ENCODE measurements at regions not wholly inside any gene's neighbourhood (a gene's known extent, or its start where the extent isn't known, plus 50 kb on each side); places are given as distances from the start of the nearest gene placed in this dataset.

GRCh38 chr12:39240587-39240986, 202.3 kb downstream of the KIF21A start:
- WGBS (ENCODE audit: insufficient coverage): no CpG with 5 or more reads among the region's 1 CpG
- H3K79me2 ChIP-seq (ENCODE audit: control insufficient read depth, insufficient read depth, low read length): no peaks in the 10 kb centered on the region
- ATAC-seq (ENCODE audit: low read depth) (no peak), DNase-seq (no peak)
- CTCF ChIA-PET: no interaction called here
- Mint-ChIP-seq H3K9me3 (ENCODE audit: insufficient read depth) (no peaks in the 10 kb centered on the region), H3K27ac (no peak overlapping the region), H3K27me3 (no peaks in the 10 kb centered on the region), H3K4me3 (no peak overlapping the region), H3K4me1 (no peaks in the 10 kb centered on the region)
- H3K36me3 ChIP-seq (replicated peaks in 1 of 2; ENCODE audit: control extremely low read depth in 1 of 2, control insufficient read depth in 1 of 2, extremely low read depth in 1 of 2, insufficient read depth in 2 of 2, low read length in 1 of 2): no peaks in the 10 kb centered on the region
- no peak overlapping the region for H3K27ac ChIP-seq (ENCODE audit: low read length in 2 of 2)
- intact Hi-C loops (cut with micrococcal nuclease): no loop called here
- H3K9me3 ChIP-seq (ENCODE audit: control extremely low read depth in 1 of 3, control insufficient read depth in 2 of 3, insufficient read depth in 1 of 3, low read length in 2 of 3): peaks cover 0 to 1% (median 0%) of the 10 kb centered on the region in 3 donors
- H3K4me1 ChIP-seq (ENCODE audit: control insufficient read depth in 2 of 2, insufficient read depth in 2 of 2, low read length in 2 of 2): no peaks in the 10 kb centered on the region
- POLR2A ChIA-PET: no interaction called here
- no peak overlapping the region for H3K4me2 ChIP-seq (replicated peaks; ENCODE audit: low read depth, low read length, poor library complexity, severe bottlenecking)
- H4K20me1 ChIP-seq (ENCODE audit: control insufficient read depth, insufficient read depth, low read length, poor library complexity, severe bottlenecking): no peaks in the 10 kb centered on the region
- H3K4me3 ChIP-seq (ENCODE audit: control extremely low read depth in 1 of 5, extremely low read depth in 1 of 5, insufficient read depth in 1 of 5, low read depth in 2 of 5, low read length in 4 of 5): no peak overlapping the region
- H2AFZ ChIP-seq (ENCODE audit: insufficient read depth, low read depth, low read length, poor library complexity, severe bottlenecking): no peak overlapping the region
- TF ChIP-seq, protein P1, sequence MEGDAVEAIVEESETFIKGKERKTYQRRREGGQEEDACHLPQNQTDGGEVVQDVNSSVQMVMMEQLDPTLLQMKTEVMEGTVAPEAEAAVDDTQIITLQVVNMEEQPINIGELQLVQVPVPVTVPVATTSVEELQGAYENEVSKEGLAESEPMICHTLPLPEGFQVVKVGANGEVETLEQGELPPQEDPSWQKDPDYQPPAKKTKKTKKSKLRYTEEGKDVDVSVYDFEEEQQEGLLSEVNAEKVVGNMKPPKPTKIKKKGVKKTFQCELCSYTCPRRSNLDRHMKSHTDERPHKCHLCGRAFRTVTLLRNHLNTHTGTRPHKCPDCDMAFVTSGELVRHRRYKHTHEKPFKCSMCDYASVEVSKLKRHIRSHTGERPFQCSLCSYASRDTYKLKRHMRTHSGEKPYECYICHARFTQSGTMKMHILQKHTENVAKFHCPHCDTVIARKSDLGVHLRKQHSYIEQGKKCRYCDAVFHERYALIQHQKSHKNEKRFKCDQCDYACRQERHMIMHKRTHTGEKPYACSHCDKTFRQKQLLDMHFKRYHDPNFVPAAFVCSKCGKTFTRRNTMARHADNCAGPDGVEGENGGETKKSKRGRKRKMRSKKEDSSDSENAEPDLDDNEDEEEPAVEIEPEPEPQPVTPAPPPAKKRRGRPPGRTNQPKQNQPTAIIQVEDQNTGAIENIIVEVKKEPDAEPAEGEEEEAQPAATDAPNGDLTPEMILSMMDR (IDR thresholded peaks at IDR 0.05): no peak
- no peak for TF ChIP-seq EZH2 (IDR thresholded peaks at IDR 0.05; ENCODE audit: borderline replicate concordance, insufficient read depth, low read depth, low read length, poor library complexity, severe bottlenecking)
- H3K27me3 ChIP-seq (replicated peaks in 1 of 4; ENCODE audit: control extremely low read depth in 1 of 4, control insufficient read depth in 3 of 4, insufficient read depth in 4 of 4, low read length in 3 of 4): no peaks in the 10 kb centered on the region
- no peak overlapping the region for H3K9ac ChIP-seq (ENCODE audit: low read length)

- H3K9me3 ChIP-seq (ENCODE audit: control extremely low read depth in 1 of 3, control insufficient read depth in 2 of 3, insufficient read depth in 1 of 3, low read length in 2 of 3): peaks cover 0 to 1% (median 0%) of the 10 kb centered on the region in 3 donors
- DNase-seq (no peak), ATAC-seq (ENCODE audit: low read depth) (no peak)
- no peaks in the 10 kb centered on the region for H3K79me2 ChIP-seq (ENCODE audit: control insufficient read depth, insufficient read depth, low read length)
- H3K27ac ChIP-seq (ENCODE audit: low read length in 2 of 2): no peak overlapping the region
- WGBS (ENCODE audit: insufficient coverage): no CpG with 5 or more reads among the region's 5 CpGs
- no peak overlapping the region for H2AFZ ChIP-seq (ENCODE audit: insufficient read depth, low read depth, low read length, poor library complexity, severe bottlenecking)
- H4K20me1 ChIP-seq (ENCODE audit: control insufficient read depth, insufficient read depth, low read length, poor library complexity, severe bottlenecking): no peaks in the 10 kb centered on the region
- no peak overlapping the region for H3K9ac ChIP-seq (ENCODE audit: low read length)
- Mint-ChIP-seq H3K27ac (no peak overlapping the region), H3K9me3 (ENCODE audit: insufficient read depth) (no peaks in the 10 kb centered on the region), H3K4me1 (no peaks in the 10 kb centered on the region), H3K27me3 (no peaks in the 10 kb centered on the region), H3K4me3 (no peak overlapping the region)
- CTCF ChIA-PET: interaction anchor here (0.9 kb wide), 1 partner anchor 34 kb away, joined by 3 read pairs; no protein-coding TSS in a partner anchor
- no peak overlapping the region for H3K4me2 ChIP-seq (replicated peaks; ENCODE audit: low read depth, low read length, poor library complexity, severe bottlenecking)
- no peaks in the 10 kb centered on the region for H3K36me3 ChIP-seq (replicated peaks in 1 of 2; ENCODE audit: control extremely low read depth in 1 of 2, control insufficient read depth in 1 of 2, extremely low read depth in 1 of 2, insufficient read depth in 2 of 2, low read length in 1 of 2)
- intact Hi-C loops (cut with micrococcal nuclease): no loop called here
- H3K4me3 ChIP-seq (ENCODE audit: control extremely low read depth in 1 of 5, extremely low read depth in 1 of 5, insufficient read depth in 1 of 5, low read depth in 2 of 5, low read length in 4 of 5): no peak overlapping the region
- no peaks in the 10 kb centered on the region for H3K4me1 ChIP-seq (ENCODE audit: control insufficient read depth in 2 of 2, insufficient read depth in 2 of 2, low read length in 2 of 2)
- H3K27me3 ChIP-seq (replicated peaks in 1 of 4; ENCODE audit: control extremely low read depth in 1 of 4, control insufficient read depth in 3 of 4, insufficient read depth in 4 of 4, low read length in 3 of 4): no peaks in the 10 kb centered on the region
- POLR2A ChIA-PET: no interaction called here
- TF ChIP-seq, protein P1 (IDR thresholded peaks at IDR 0.05): no peak
- no peak for TF ChIP-seq EZH2 (IDR thresholded peaks at IDR 0.05; ENCODE audit: borderline replicate concordance, insufficient read depth, low read depth, low read length, poor library complexity, severe bottlenecking)
Observed at GRCh38 chr12:39239490-39240486, 203.1 kb downstream of the KIF21A start.
